ENCODE measurements at regions not wholly inside any gene's neighbourhood (a gene's known extent, or its start where the extent isn't known, plus 50 kb on each side); places are given as distances from the start of the nearest gene placed in this dataset.
A peak's percentile ranks its signal among the peaks of the same experiment; 100 is the strongest.

DNA sequence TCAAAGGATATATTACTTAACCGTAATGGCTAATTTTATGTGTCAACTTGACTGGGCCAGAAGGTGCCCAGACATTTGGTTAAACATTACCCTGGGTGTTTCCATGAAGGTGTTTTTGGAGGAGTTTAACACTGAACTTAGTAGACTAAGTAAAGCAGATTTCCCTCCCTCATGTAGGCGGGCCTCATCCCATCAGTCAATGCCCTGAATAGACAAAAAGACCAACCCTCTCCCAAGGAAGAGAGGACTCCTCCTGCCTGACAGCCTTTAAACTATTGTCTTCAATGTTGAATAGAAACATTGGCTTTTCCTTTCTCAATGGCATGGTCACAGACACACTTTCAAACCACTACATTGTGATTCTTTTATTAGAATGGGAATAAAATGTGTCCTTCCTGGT lies 121.9 kb downstream of the SETD4 start:
- no peak for DNase-seq (ENCODE audit: low read depth in 2 of 2)

DNA sequence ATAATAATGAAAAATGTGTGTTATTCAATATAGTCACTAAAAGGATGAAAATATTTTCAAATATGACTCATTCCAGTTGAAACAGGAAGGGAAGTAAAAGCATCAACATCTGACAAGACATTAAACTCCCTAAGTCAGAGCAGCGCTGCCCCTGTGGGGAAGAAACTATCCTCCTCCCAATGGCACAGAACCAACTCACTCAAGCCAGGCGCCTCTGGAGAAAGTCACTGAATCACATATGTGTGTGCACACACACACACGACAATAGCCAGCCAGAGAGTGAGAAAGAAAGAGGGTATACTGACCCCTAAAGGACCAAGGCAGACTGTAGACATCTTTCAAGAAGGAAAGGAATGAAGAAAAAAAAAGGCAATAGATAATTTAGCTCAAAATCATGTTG lies 126.9 kb downstream of the SETD4 start:
- DNase-seq (ENCODE audit: low read depth in 2 of 2), result peak in 1 of 2 donors; percentile 78

DNA sequence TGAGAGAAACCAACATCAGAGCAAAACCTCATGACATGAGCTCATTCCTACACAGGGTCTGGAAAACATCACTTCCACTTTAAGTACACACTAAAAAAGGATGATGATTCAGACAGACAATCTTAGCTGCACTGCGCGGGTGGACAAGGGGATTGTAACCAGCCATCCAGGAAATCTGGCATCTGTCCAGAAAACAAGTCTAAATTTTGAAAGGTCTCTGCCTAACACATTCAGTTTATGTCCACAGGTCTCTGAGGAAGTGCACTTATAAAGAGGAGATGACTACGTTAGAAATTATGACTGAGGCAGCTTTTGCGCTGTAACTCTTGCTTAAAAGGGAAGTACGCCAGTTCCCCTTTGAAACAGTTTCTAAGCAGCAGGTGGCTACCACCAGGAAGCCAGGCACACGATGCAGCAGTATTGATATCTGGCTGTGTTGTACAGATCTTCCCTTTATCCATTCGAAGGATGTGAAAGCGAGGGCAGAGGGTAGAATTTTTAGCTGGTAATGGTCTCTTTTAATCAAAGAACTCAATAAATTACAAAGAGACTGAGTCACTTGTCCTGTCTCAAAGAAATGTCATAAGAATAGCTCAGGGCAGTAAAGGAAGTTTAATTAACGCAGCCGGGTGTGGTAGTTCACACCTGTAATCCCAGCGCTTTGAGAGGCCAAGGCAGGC lies 128.0 kb downstream of the SETD4 start:
- DNase-seq (ENCODE audit: low read depth in 2 of 2), result peak; percentile 78 to 90

DNA sequence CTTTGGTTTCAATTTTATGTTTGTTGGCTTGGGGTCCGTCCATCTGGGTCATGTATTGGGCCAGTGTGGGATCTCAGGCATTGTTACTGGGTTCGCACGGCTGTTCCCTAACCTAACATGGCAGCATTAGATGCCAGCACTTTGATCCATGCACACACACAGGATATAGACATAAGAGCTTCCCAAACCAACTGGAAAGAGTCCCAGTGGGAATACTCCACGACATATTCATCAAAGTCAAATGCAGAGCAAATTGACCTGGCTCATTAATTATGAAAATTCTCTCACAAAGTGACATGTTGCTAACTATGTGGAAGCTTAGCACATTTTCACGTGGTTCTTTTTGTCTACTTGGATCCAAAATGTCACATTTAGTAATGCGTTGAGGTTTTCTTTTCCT lies 130.4 kb downstream of the SETD4 start:
- DNase-seq (ENCODE audit: low read depth in 2 of 2), result no peak

DNA sequence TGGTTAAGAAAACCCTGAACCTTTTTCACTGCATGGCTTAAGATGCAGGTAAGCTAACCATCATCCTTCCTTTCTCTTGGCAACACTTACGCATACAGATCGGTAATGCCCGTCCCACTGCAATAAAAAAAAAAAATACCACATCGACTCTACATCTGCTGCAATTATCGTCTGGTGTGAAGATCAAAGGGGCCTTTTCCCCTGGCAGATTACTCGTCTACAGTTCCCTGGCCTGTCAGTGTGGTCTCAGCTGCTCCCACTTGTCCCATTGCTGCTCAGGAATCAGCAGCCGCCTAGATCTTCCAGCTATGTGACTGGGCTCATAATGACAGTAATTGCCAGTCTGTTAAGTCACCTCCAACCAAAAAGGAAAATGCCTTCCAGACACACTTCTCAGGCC lies 133.1 kb downstream of the SETD4 start:
- DNase-seq (ENCODE audit: low read depth in 2 of 2), result no peak

DNA sequence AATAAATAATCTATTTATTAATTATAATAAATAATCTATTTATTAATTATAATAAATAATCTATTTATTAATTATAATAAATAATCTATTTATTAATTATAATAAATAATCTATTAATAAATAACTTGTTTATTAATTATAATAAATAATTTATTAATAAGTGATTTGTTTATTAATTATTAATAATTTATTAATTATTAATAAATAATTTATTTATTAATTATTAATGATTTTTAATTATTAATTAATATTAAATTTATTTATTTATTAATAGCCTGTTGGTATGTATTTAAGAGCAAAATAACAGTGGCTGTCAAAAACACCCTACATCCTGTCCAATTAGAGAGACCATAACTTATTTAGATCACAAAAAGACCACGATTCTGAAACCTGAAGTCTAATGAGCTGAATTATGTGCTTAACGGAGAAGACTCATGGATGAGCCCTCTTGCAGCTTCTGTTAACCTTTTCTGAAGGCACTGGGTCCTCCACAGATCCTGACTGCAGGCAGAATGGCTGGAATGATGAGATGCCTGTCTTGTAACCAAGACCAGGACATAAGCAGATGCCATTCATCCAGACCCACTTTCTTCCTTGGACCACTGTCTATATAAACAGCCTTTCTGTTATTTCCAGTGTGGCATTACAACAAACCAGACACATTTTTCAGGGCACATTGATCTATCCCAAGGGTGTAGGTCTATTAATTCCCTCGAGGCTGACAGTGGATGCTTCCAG lies 134.2 kb downstream of the SETD4 start:
- DNase-seq (ENCODE audit: low read depth in 2 of 2), result no peak

DNA sequence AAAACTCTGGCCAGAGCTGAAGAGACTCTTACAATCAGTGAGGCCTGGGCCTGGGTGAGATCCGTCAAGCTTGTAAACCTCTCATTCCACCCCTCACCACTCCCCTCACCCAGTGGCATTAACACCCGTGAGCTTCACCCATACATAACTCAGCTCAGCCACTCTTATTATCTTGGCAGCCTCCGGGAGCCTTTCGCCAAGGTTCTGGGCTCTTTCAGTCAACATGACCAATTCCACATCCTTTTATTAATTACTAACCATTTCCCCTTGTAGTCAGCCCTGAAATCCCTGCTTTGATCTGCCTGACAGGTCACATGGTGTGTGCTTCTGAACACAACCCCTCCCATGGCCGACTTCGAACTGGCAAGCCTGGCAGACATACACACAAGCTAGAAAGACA lies 134.8 kb downstream of the SETD4 start:
- peak in 1 of 2 donors; percentile 82 for DNase-seq (ENCODE audit: low read depth in 2 of 2)

DNA sequence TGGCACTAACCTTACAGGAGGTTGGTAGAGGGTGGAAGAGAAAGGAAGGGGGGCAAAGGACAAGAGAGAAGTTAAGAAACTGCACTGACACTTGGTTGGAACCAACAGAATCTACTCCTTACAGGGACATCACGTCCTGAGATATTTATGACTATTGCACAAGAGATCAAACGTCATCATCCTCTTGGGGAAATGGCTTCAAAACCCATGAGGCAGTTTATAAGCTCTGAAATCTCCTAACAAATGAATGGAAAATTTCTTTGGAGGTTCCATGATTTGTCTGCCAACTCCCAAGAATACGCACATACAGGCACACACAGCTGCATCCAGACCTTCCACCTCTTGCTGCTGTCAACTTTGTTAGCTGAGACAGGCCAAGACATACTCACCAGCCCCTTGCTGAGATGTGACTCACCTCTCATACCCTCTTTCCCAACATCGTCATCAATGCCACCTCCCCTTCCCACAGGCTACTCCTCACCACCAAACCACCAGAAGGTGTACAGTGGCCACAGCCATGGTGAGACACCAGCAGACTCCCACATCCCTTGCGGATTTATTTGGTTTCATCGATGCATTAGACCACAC lies 135.5 kb downstream of the SETD4 start:
- peak in 1 of 2 donors; percentile 15 for DNase-seq (ENCODE audit: low read depth in 2 of 2)

DNA sequence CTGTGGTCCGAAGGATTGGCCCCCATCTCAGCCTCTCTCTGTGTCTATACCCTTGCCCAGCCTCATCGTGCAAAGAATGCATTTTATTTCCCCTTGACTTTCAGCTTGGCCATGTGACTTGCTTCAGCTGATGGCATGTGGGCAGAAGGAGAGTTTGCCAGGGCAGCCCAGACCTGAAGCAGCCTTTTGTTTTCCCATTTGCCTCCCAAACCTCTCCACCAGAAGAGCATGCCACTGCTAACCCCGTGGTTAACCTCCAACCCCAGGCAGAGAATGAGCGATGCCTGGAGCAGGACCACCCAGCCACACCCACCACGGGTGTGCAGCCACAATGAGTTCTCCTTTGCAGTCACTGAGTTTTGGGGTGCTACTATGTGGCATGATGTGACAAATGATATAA lies 136.4 kb downstream of the SETD4 start:
- DNase-seq (ENCODE audit: low read depth in 2 of 2), result no peak

DNA sequence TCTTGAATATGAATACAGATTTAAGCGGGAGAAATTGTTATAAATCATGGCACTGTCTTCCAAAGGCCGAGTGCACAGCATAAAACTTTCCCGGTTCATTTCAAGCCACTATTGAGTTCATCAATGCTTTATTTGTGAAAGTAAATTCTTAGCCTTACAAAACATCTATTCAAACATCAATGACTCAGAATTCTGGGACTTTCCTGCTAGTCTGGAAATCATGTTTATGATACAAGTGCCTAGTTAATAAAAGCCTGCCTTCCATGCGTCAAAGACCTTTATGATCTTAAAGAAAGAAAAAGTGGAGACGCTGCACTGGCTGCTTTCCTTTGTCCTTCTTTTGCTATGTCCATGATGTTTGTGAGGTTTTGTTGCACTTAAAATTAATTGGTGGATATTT lies 137.7 kb downstream of the SETD4 start:
- DNase-seq (ENCODE audit: low read depth in 2 of 2), result peak in 1 of 2 donors; percentile 32

DNA sequence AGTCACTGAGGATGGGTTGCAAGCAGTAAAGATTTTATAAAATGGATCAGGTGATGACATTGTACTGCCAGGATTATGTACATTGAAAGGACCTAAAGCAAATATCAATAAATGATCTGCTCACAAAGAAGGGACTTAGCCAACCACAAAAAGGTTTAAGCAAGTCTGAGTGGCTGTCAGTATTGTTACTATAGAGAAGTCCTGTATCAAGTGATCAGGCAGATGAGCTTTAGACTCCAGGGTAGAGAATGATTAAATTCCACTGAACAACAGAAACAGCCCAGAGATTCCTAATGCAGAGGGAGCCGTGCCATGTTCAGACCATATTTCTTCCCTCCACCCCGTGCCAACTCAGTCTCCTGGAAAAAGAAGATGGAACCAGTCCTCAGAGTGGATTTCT lies 138.9 kb downstream of the SETD4 start:
- DNase-seq (ENCODE audit: low read depth in 2 of 2), result no peak

DNA sequence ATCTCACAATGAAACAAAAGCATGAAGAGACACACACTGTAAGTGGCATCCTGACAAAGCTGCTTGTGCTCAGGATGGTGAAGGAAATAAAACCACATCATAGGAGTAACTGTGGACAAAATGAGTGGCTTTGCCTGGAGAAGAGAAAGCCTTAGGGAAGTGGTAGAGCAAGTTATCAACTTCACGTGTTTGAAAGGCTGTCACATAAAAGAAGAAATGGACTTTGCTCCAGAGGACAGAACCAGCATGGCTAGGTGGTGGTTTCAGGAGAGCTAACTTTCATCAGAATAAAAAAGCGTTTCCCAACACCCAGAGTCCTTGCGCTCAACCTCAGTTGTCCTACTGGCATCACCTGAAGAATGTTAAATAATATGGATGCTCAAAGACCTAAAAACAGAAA lies 139.9 kb downstream of the SETD4 start:
- no peak for DNase-seq (ENCODE audit: low read depth in 2 of 2)

DNA sequence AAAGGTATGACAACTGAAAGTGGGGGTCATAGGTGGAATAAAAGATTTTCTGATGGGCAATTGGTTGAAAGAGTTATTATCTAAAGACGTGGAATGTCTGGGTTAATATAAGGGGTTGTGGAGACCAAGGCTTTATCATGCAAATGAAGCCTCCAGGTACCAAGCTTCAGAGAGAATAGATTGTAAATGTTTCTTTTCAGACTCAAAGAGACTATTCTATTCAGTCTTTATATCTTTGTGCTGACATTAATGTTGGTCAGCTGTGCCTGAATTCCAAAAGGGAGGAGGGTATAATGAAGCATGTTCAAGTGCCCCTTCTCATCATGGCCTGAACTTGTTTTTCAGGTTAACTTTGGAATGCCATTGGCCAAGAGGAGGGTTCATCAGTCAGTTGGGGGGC lies 145.3 kb downstream of the SETD4 start:
- no peak for DNase-seq (ENCODE audit: low read depth in 2 of 2)

DNA sequence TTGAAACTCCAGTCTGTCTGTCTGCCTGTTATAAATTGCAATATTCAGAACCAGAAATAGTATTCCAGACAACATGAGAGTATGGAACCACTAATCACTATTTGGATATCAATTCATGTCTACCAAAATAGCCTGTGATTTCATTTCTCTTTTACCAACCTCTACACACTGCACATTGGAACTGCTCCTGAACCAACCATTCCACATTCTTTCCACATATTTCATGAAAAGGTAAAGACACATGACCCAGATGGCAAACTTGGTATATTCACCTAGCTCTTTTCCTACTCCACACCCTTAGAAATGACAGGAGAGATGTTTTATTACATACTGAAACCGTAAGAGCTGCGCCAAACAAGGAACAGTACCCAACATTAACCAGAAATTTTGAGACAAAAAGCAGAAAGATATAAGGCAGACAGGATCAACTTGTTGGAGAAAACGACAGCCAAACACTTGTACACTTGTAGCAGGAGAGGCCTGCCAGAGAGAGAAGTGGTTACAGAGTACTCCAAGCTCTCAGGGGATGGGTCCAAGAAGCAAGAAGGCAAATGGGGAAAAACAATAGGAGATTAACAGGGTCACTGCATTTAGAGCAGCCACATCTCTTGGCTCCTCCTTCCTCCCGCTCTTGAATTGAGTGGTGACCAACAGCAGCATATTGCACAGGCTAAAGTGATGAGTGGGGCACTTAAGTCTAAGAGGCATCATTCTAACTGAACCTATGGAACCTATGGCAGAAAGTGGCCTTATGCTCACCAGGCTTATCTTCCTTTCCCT lies 148.7 kb downstream of the SETD4 start:
- DNase-seq (ENCODE audit: low read depth in 2 of 2), result no peak

DNA sequence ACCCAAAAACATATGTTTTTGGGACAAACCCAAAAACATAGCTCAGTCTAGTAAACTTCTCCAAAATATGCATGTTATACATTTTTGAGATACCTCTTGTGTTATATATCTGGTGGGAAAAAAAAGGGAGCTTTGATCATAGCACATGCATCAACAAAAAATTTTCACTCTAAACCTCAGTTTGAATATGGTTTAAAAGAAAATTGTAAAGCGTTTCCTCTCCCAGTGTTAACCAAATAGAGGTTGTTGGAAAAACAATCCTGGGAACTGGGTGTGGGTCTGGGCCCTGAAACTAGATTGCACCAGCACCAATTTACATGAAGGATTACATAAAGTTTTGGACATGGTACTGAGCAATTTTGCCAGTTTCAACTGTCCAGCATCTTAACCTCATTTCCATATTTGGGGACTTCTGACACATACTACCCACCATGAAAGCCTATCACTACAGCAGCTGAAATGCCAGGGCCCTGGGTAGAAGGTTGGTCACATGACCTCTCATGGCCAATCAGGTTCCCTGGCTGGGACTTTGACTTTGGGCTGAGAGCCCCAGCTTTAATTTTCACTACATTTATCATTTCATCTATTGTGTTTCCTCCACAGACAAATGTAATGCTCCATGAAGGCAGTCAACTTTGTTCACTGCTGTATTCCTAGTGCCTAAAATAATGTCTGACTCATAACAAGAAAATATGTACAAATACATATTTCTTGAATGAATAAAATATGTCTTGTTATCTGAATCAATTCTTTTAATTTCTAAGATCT lies 150.7 kb downstream of the SETD4 start:
- DNase-seq (ENCODE audit: low read depth in 2 of 2), result no peak

DNA sequence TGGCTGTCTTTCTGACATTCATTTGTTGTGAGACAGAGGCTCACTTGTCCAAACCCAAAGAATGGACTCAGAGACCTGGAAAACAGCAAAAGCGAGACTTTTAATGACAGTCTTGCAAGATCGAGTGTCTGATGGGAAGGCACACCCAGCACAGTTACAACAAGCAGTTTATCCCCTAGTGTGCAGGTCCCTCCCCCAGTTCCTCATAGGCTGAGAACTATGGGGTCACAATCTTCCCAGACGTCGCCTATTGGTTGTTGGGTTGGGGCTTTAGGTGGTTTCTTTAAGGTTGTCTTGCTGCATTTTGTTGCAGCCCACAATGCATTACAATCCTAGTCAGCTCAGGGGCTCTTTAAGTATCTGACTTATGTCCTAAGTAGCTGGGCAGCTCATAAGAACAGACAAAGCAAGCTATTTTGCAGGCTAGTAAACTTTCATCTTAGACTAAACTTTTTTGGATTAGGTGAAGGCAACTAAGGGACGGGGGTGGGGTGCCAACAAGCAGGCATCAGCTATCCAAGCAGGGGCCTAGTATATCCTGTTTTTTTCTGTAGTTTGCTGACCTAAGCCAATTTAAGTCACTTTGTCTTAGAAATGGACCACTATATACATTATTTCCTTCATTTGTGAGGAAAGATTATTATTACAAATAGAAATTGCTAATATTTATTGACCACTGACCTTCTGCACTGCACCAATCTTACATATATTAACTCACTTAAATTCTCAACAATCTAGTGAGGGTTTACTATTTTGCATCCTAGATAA lies 151.8 kb downstream of the SETD4 start:
- DNase-seq (ENCODE audit: low read depth in 2 of 2), result no peak

DNA sequence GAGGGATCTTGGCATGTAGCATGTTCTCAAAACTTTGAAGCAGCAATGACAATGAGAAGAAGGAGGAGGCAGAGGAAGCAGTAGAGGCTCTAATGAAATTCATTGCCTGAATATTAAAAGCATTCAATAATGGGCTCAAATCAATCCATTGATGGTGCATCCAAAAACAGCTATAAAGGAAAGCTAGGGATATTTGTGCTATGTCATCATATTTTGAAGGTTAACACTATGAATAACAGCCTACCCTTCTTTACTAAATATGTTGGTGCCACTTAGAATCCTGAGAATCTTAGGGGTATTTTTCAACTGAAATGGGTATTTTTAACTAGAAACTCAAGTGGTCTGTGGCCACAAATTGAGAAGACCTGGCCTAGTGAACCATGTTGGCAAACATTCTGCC lies 153.7 kb downstream of the SETD4 start:
- DNase-seq (ENCODE audit: low read depth in 2 of 2), result no peak

DNA sequence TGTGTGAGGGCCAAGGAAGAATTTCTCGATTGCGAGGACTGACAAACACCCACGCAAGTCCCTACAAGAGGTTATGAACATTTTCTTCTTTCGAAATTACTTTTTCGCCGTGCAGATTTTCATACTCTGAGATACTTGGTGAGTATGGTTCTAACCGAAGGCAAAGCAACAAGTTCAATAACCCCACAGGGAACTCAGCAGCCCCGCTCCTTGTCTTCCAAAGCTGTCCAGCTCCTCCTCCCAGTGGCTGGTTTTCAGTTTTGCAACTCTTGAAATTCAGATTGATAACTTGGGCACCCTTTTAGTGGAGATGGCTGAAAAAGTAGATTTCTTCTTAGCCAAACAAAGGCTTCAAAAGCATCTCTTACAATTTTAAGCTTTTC lies 154.4 kb downstream of the SETD4 start:
- no peak for DNase-seq (ENCODE audit: low read depth in 2 of 2)

DNA sequence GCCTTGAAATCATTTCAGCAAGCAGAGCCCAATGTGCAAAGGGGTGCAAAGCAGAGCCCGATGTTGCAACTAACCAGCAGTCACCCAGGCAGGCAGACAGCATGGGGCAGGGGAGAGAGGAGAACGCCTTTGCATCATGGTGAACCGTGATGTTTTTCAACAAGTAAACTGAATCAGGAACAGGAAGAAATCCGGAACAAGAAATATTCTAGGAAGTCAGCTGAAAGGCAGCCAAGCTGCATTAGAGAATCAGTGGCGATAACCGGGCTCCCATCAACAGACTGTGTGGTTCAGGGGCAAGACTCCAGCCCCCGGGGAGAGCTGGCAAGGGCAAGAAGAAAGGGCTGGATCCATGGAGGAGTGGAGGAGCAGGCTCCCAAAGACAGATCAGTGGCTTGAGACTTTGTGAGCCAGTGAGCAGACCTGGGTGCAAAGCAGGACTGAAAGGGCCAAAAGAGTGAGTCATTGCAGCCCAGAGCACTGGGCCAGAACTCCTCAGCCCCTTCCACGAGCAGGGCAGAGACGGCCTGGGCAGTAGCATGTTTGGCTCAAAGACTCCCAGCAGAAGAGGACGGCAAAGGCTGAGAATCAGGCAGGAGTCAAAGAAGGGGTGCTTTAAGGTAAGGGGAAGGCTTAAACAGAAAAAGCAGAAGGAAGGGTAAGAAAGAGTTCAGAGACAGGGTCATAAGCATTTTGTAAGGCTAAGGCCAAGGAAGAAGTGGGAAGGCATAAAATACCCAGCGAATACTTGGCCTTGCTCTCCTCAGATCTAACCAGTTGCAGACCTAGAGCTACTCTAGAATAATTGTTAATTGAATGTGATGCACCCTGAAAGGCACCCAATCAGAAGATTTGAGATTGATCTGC lies 155.0 kb downstream of the SETD4 start:
- peak in 1 of 2 donors; percentile 13 for DNase-seq (ENCODE audit: low read depth in 2 of 2)

DNA sequence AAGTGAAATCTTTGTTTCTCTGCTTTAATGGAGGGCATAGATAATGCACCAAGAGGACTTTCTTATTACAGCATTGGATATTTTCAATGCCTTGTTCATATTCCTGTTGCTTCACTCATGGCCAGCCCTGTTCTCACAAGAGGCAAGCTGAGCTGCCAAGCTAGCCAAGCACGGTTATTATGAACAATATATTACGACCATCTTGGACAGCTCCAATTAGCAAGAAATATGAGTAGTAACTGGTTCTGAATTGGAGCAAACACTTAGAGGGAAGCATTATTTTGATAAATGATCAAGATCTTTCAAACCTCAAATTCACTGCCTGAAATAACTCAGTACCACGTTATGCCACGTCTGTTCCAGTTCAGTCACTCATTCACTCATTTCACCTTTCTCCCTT lies 159.8 kb downstream of the SETD4 start:
- DNase-seq (ENCODE audit: low read depth in 2 of 2), result no peak
